ENCODE measurements at regions not wholly inside any gene's neighbourhood (a gene's known extent, or its start where the extent isn't known, plus 50 kb on each side); places are given as distances from the start of the nearest gene placed in this dataset.

DNA sequence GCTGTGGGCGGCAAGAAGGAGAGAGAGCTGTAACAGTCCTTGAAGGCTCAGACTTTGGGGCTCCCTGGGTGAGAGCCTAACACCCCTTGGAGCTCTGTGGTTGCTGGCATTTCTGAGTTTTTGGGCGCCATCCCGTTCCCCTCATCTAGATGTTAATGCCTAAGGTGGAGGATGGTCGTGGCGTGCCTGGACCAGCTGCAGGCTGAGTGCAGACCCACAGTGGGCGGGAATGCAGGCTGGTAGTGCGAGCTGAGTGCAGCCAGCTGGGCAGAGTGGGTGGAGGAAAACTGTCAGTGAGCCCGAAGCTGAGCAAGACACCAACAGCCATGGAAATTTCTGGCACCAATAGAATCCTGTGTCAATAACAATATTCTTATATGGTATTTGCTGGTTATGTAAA is 403.0 kb downstream of the ANKRD7 start:
- TF ChIP-seq, protein P1, sequence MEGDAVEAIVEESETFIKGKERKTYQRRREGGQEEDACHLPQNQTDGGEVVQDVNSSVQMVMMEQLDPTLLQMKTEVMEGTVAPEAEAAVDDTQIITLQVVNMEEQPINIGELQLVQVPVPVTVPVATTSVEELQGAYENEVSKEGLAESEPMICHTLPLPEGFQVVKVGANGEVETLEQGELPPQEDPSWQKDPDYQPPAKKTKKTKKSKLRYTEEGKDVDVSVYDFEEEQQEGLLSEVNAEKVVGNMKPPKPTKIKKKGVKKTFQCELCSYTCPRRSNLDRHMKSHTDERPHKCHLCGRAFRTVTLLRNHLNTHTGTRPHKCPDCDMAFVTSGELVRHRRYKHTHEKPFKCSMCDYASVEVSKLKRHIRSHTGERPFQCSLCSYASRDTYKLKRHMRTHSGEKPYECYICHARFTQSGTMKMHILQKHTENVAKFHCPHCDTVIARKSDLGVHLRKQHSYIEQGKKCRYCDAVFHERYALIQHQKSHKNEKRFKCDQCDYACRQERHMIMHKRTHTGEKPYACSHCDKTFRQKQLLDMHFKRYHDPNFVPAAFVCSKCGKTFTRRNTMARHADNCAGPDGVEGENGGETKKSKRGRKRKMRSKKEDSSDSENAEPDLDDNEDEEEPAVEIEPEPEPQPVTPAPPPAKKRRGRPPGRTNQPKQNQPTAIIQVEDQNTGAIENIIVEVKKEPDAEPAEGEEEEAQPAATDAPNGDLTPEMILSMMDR (IDR thresholded peaks at IDR 0.05): no peak
- no peak for TF ChIP-seq ZFX (IDR thresholded peaks at IDR 0.05; ENCODE audit: borderline replicate concordance)
- H3K27ac ChIP-seq: peak overlapping the region; percentile 59

DNA sequence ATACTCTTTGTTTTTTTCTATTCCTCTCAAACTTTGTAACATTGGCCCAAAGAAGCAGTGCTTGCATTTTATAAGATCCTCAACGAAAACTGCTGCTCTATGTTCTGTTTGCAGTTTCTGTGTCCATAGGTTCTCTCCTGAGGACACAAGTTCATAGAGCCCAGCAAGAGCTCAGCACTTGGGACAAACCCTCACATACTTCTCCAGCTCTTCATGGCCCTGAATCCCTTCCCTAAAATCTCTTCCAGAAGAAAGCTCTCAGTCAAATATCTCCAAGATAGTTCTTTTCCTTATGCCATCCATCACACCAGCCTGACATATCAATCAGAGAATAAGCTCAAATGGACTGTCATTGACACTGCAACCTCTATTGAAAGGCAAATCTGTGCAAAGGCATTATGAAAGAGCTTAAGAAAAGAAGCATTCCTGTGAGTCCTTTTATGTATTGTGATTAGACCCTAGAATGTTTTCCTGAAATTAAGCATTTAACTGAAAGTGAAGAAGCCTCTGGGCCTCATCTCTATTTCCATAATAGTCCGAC is 405.5 kb downstream of the ANKRD7 start:
- TF ChIP-seq, protein P1 (IDR thresholded peaks at IDR 0.05): no peak
- no peak for TF ChIP-seq ZFX (IDR thresholded peaks at IDR 0.05; ENCODE audit: borderline replicate concordance)
- H3K27ac ChIP-seq: peak overlapping the region; percentile 5; the same call in 1 of the 2 replicates

DNA sequence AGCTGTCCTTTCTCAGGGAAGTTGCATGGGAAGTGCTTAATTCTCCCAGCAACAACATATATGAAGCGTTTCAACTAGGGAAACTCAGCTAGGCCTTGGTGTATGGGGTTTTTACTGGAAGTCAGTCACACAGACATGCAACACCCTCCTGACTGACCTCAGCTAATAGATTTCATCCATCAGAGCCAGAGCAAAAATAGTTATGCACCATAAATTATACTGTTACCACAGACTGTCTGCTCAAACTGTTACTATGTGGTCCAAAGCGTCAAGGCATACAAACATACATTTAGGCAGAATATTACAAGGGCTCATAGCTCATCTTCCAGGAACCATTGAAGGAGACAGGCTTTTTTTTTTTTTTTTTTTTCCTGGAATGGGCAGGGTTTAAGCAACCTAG is 417.9 kb downstream of the ANKRD7 start:
- no peak overlapping the region for H3K27ac ChIP-seq
- TF ChIP-seq, protein P1 (IDR thresholded peaks at IDR 0.05): no peak
- TF ChIP-seq ZFX (IDR thresholded peaks at IDR 0.05; ENCODE audit: borderline replicate concordance): no peak

DNA sequence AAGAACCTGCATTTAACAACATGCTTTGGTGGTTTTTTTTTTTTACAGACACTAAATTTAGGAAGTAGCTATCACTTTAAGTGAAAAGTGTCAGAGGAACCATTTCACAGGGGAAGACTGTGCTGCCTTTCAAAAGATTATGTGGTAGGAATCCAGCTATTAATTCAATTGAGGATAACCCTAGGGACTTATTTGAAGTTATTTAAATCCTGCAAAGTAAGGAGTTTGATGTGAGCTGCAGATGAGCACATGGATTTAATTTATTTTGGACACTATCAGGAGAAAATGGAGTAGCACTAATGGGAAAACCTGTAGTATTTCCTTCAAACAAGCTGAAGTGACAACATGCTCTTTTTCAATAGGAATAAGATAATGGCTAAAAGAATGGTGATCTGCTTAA is 419.8 kb downstream of the ANKRD7 start:
- TF ChIP-seq, protein P1 (IDR thresholded peaks at IDR 0.05): no peak
- no peak for TF ChIP-seq ZFX (IDR thresholded peaks at IDR 0.05; ENCODE audit: borderline replicate concordance)
- H3K27ac ChIP-seq: no peak overlapping the region

DNA sequence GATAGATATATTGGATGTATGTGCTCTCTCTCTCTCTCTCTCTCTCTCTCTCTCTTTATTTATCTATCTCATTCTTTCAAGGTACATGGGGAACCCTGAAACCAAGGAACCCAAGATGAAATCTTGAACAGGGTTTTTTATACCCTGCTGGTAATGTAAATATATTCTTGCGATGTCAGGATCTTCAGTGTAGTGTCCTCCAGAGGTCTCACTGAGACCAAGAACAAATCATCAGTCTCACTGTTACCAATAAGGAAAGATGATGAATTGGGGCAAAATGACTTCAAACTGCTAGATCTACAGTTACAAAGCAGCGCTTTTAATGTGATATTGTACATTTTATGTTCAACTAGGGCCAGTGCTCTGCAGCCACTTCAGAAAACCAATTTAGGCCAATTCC is 423.5 kb downstream of the ANKRD7 start:
- no peak overlapping the region for H3K27ac ChIP-seq
- TF ChIP-seq ZFX (IDR thresholded peaks at IDR 0.05; ENCODE audit: borderline replicate concordance): no peak
- TF ChIP-seq, protein P1 (IDR thresholded peaks at IDR 0.05): 0 out of 2 replicates have a peak, but pooled peaks have one; percentile 8

DNA sequence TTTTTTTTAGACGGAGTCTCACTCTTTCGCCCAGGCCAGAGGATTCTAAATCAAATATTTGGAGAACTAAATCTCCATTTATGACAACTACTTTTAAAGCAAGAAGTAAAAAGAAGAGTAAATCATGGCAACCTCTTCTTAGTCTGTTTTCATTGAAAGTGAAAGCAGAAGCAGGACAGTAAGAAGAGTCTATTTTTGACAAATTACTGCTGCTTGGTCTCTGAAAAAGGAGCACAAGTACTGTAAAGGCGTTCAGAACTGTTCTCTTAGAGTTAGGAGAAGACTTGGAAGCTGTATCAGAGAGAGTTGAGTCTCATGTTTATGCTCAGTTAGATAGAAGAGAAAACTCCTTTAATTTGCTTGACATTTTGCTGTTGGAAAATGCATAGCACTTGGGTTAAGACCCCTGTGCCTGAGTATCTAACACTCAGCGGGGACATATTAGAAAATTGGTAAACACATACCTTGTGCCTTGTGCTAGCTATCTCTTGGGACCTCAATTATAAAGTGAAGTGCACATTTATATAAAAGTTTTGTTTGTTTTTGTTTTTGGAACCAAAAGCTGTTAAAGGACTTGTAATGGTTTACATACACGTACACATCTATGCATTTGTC is 433.0 kb downstream of the ANKRD7 start:
- TF ChIP-seq, protein P1 (IDR thresholded peaks at IDR 0.05): no peak
- TF ChIP-seq ZFX (IDR thresholded peaks at IDR 0.05; ENCODE audit: borderline replicate concordance): no peak

DNA sequence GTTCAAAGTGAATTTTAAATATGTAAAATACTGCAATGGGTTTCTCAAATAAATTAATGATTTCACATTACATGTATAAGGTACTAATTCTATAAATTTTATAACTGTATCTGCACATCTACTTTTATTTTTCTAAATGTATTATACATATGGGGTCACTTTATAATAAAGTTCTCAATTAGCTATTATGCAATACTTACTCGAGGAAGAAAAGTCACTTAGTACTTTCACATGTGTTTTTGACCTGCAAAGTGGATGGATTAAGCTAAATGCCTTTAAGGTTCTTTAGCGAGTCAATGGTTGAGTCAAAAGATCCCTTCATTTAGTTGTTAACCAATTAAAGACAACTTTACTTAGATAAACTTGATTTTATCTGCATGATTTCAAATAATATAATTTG is 437.8 kb downstream of the ANKRD7 start:
- TF ChIP-seq, protein P1 (IDR thresholded peaks at IDR 0.05): no peak
- TF ChIP-seq ZFX (IDR thresholded peaks at IDR 0.05; ENCODE audit: borderline replicate concordance): no peak
- no peak overlapping the region for H3K27ac ChIP-seq

More for the DNA sequence above, 433.0 kb downstream of the ANKRD7 start:
- no peak overlapping the region for H3K27ac ChIP-seq

Measured in 22Rv1 (cell line).